ENCODE measurements at regions not wholly inside any gene's neighbourhood (a gene's known extent, or its start where the extent isn't known, plus 50 kb on each side); places are given as distances from the start of the nearest gene placed in this dataset.
"Not testable (repeated sequence)": the region's sequence is repeated elsewhere in the genome, so short reads cannot be mapped to it uniquely, and the experiment has no call there.

DNA sequence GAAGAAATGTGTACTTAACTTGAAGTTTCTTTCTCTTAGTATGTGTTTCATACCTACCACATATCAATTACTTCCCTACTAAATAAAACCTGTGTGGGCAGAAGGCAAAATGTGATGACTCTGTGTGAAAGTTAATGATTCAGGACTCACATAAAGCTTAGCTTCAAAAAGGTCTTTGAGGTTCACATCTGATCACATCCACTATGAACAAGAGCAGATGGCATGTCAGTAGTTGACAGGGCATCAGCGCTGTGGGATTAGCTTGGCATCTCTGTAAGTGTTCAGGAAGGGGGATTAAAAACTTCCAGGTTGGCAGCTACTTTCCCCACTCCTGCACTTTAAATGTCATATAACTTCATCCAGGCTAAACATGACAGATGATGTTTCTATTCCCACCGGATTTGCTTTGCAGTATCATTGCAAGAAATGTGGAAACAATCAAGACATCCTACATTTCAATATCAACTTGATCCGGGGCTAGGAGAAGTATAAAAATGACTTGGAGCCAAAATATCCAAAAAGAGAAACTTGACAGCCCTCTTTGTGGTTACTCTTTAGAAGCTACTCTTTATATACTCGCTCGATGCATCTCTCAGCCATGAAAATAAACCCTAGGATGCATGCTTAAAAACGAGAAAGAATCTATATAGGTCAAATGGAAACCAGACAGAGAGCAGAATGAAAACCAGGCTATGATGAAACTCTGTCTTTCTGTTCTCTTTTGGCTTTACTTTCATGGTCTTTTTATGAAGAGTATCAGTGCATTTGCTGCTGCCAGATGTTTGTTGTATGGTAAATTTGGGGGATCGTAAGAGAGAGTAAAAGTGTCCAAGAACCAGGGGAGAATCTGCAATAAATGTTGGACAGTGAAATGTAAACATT, 273.1 kb upstream of the ALCAM start:
- no peak for DNase-seq

DNA sequence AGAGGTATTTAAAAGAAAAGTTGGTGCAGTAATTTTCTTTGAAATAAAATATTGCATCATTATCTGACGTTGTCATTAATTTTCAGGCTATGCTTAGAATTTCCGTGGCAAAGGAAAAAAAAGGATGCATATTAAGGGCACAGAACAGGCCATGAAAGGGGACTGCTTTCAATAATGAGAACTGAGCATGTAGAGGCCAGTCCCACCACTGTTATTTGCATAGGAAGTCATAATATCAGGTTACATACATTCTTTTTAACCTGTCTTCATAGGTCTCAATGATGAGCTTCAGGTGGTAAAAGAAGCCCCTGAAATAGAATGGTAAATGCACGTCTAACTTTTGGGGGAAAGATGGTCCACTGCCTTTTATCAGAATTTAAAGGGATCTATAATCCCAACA, 272.1 kb upstream of the ALCAM start:
- DNase-seq, result no peak

DNA sequence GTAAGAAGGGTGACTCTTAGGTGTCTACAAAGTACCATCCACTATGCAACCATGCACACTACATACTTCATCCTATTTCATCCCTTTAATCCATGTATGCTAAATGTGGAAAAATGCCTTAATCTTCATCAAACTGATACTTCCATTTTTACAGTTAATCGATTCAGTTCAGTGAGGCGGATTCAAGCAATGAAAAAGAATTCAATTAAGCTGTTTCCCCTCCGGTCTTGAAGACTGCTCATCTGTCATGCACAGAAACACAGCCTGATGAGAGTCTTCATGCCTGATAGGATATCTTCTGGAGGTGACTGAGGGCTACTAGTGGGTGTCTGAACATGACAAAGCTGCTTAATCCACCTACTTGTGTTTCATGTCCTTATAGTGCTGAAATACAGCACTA, 270.6 kb upstream of the ALCAM start:
- DNase-seq, result no peak

DNA sequence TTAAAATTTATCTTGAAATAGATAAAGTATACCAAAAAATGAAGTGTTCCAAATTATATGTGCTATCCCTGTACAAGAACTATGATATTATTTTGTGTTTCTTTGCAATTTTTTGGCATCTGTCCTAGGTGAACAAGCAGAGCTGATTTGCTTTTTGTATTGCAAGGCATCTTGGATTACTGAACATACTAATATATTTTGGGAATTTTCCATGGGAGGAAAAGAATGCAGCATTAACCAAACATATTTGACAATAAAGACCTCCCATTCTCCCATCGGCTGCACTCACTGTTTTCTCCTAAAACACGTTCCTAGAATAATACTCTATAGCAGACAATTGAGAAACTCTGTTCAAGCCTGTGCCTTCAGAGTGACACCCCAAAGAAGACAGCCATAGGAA, 265.1 kb upstream of the ALCAM start:
- DNase-seq, result no peak

DNA sequence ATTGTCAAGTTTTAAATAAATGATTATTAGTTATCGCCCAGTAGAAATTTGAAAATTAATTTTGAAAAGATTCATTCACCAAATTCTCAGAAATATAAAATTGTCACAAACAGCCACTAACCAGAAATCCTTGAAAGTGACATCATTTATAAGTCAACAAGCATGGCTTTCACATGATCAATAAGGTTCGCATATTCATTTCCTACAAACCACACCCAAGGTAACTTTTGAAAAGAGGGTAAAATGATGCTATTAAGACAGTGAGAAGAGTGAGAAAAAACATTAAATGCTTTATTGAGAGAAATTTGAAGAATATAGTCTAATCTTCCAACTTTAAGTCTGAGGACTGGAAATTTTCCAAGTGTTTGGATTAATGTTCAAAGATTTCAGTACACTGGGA, 263.6 kb upstream of the ALCAM start:
- no peak for DNase-seq

DNA sequence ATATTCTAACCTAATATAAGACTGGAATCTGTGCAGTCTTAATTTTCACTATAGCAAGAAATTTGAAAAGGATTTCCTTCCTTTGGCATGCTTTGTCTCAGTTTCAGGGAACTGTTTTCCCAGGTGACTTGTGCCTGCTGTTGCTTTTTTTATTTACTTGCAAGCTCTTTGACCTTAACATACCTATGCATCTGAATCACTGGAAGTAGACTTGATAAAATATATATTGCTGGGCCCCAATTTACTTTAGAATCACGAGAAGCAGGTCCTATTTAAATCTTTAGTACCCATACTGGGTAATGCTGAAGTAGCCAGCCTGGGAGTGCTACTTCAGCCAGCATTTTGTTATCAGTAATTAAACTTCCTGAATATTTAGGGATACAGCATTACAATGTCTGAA, 257.9 kb upstream of the ALCAM start:
- no peak for DNase-seq

DNA sequence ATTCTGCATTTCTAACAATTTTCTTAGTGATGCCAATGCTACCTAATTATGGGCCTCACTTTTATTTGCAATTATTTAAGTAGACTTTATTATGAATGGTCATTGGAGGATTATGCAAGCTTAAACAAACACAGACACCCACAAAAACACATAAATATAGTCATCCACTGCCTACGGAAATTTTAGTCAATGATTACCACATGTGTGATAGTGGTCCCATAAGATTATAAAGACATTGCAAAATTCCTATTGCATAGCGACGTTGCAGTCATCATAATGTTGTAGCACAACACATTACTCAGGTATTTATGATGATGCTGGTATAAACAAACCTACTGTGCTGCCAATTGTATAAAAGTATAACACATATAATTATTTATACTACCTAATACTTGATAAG, 247.8 kb upstream of the ALCAM start:
- DNase-seq, result no peak

DNA sequence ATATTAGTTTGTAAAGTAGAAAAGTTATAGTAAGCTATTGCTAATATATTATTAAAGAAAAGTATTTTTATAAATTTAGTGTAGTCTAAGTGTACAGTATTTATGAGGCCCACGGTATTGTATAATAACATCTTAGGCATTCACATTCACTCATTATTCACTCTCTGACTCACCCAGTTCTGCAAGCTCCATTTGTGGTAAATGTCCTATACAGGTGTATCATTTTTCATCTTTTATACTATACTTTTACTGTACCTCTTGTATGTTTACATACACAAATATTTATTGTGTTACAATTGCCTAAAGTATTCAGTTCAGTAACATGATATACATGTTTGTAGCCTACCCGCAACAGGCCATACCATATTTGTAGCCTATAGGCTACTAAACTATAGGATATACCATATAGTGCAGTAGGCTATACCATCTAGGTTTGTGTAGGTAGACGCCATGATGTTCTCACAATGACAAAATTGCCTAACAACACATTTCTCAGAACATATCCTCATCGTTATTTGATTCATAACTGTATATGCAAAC, 246.8 kb upstream of the ALCAM start:
- DNase-seq, result no peak

DNA sequence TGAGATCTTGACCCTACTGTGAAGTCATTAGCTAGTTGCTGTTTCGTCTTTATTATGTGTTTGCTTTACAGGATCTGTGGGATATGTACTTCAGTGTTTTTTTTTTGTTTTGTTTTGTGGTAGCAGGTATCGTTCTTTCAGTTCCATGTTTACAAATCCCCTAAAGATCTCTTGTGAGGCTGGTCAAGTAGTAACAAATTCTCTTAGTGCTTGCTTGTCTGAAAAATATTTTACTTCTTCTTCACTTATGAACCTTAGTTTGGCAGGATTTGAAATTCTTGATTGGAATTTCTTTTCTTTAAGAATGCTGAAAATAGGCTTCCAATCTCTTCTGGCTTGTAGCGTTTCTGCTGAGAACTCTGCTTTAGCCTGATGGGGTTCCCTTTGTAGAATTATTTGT, 235.8 kb upstream of the ALCAM start:
- no peak for DNase-seq

DNA sequence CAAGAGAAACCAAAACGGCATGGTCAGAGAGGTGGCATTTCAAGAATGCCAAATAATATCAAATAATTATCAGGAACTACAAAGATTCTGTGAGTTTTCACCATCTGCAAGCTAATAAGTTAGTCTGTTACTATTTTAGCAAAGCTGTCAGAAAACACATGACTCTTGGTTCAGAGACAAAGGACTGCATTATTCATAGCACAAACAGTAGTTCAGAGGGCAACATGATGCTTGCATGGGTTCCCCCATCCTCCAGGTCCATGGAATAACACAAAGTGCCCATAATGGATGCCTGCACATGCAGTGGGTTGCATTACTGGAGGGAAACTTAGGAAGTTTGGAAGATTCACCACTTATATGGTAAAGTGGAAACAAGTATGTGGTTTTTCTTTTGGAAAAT, 228.8 kb upstream of the ALCAM start:
- DNase-seq, result no peak

DNA sequence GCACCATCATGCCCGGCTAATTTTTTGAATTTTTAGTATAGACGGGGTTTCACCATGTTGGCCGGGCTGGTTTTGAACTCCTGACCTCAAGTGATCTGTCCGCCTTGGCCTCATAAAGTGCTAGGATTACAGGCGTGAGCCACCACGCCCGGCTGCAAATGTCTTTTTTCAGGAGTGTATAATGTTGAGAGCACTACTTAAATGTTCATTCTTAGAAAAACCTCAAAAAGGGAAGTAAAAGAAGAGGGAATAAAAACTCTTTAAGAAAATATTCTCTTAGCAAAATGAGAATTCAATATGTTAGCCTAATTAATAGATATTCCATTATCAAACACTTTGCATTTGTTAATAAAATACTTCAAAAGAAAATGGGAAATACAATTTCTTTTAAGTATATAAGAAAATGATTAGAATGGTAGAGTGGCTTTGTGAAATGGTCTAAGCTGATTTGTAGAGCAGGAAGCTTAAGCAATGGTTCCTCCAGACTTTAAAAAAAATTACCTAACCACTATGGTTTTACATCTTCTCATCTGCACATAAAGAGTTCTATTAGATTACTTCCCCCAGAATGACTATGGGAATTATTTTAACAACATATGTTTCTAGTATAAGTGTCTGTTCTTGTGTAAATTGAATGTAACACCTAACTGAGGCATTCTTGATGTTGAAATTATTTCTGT, 226.7 kb upstream of the ALCAM start:
- no peak for DNase-seq

DNA sequence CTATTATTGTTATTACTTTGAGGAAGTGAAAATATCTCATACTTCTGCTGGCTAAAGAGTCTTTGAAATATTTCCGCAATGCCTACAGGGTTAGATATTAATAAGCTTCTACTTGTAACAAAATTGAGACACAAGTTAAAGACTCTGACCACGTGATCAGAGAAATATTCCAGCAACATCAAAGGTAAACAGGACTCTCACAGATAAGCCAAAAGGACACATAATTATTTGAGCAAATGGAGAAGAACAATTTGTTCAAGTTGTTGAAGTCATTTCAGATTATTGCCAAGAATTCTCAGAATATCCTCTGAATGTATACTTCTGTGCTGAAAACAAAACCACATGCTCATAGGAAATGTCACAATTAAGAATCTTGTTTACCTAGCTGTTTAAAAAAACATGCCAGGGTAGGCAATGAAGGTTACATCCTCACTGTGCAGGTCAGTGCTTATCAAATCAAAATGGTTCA, 225.8 kb upstream of the ALCAM start:
- no peak for DNase-seq

DNA sequence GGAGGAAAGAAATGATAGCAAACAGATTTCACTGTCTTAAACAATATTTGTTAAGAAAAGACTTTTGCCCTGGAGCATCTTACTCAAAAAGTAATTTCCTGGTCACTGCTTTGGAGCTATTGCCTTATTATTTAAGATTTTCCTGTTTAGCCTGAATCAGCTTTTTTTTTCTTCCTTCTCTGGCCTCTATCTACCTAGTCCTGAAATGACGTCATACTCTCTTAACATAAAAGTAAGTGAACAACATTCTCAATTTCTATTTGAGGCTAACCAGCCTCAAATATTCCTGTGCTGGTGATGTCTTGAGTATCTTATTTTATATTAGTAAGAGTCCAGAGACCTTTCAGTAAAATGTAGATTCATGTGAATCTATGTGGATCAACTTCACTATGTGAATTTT, 221.9 kb upstream of the ALCAM start:
- DNase-seq, result no peak

DNA sequence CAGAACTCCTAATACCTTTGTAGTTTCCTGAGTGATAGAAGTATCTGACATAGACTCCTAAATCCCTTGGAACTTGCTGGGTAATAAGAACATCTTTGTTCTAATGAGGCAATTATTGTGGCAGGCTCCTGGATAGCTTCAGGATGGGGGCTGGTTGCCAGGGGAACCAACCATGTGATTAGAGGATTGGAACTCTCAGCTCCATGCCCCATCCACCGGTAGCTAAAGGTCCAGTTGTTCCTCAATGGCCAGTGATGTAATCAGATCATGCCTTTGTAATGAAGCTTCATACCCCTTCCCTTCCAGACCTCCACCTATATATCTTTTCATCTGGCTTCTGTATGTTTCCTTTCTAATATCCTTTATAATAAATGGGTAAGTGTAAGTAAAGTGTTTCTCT, 221.2 kb upstream of the ALCAM start:
- no peak for DNase-seq

DNA sequence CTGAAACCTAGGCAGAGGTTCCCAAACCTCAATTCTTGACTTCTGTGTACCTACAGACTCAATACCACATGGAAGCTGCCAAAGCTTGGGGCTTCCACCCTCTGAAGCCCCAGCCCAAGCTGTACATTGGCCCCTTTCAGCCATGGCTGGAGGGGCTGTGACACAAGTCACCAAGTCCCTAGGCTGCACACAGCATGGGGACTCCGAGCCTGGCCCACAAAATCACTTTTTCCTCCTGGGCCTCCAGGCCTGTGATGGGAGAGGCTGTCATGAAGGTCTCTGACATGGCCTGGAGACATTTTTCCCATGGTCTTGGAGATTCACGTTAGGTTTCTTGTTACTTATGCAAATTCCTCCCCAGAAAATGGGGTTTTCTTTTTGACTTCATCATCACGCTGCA, 217.5 kb upstream of the ALCAM start:
- not testable (repeated sequence) for DNase-seq

DNA sequence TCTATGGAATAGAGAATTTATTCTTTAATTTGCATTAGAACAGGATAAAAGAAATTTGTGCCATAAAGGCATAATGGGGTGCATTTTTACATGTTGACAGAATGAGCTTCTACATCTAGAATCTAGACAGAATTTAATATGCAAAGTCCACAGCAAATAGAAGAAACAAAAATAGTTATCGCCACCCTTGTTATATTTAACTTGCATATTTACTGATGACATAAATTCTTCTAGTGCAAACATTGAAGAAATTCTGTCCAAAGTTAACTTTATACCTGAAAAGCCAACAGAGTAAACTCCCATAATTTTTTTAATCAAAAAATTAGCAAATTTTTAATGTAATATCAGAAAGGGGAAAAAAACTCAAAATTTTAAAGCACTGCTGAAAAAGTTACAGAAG, 213.7 kb upstream of the ALCAM start:
- DNase-seq, result no peak

DNA sequence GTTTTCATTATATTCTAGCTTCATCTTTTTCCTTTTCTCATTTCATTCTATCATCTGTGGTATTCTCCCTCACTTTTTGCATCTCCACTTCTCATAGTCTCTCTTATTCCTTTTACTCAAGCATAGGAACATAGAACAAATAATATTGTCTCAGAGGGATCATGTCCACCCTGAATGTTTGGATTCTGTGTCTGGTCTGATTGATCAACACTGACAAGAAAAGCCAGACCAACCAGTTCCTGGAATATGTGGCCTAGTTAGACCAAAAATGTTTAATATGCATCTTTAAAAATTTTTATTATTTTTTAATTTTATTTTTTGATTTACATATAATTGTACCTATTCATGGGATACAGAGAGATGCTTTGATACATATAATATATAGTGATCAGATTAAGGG, 212.0 kb upstream of the ALCAM start:
- DNase-seq, result no peak

DNA sequence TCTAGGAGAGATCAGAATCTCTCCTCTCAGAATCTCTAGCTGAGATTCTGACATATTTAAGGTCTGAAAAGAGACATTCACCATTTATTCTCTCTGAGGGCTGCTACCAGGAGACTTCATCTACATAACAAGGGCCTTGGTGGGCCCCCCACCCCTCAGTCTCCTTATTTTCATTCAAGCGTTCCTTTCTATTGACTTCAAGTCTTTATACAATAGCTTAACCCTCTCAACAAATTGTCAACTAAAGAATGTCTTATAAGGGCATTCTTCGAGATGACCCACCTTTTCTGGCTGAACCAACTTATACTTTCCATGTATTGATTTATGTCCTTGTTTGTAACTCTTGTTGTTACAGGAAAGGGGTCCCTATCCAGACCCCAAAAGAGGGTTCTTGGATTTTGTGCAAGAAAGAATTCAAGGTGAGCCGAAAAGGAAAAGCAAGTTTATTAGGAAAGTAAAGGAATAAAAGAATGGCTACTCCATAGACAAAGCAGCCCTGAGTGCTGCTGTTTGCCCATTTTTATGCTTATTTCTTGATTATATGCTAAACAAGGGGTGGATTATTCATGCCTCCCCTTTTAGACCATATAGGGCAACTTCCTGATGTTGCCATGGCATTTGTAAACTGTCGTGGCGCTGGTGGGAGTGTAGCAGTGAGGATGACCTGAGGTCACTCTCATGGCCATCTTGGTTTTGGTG, 209.5 kb upstream of the ALCAM start:
- DNase-seq, result no peak

DNA sequence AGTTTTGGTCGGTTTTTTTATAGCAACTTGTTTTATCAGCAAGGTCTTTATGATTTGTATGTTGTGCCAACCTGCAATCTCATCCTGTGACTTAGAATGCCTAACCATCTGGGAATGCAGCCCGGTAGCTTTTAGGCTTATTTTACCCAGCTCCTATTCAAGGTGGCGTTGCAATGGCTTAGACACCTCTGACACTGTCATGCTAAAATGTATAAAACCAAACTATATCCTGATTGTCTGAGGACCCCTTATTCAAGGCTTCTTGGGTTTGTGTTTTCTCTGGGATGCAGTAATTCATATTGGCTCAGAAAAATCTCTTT, 209.0 kb upstream of the ALCAM start:
- no peak for DNase-seq

DNA sequence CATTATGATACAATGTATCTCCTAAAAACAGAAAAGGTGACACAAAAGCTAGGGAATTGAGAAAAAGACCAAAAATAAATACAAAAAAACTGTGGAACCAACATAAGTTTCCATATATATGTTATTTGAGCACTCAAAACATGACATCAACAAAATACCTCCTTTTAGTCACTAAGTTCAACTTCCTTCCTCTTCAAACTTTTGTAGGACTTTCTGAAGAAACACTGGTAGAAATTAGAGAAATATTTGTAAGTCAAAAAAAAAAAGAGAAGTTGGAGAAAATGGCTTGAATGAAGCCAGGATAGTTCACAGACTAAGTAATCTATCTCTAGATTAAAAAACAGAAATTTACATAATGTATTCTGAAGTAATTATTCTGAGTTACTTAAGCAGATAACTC, 208.4 kb upstream of the ALCAM start:
- DNase-seq, result no peak

DNA sequence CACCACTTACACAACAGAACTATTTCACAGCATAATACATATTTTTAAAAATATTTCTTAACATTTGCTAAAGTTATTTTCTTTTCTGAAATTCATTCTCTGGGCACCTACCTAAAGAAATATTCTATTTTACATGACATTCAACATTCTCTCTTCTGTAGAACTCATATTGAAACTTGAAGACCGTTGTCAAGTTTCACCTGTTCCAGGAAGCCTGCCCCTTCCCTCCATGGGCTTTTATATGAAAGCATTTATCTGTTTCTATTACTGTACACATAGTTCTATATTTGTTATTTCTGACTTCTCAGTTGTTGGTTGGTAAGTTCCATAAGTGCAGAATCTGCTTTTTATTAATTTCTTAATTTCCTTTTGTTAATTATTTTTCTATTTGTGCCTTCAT, 204.3 kb upstream of the ALCAM start:
- DNase-seq, result no peak

DNA sequence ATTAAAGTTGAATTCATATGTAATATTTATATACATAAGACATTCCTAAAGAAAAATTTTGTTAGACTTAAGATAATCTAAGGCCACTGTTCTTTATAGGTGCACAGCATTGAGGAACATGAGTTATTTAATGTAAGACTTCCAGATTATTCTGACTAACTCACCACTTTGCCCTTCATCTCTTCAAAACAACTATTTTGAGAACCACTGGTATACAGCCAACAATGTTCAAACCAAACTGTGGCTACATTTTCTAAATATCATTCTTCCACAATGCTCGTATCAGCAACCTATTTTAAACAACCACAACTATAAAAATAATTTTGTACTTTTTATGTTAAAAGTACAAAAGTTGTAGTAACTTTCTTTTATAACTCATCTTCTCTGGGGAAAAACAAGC, 199.8 kb upstream of the ALCAM start:
- no peak for DNase-seq

DNA sequence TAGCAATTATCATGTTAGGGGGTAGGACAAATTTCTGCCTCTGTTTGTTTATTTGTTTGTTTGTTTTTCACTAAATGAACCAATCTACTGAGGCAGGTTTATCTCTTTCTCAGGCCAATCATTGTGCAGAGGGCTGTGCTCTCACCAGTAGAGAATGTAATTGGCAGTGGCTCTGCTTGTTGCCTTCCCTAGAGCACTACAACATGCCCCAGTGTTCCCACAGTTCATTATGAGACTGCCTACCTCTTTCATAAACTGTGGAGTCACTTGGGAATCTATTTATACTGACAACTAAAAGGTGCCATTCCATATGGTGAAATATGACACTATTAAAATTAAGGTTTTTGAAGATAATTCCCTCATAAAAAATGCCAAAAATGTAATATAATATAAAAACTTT, 196.3 kb upstream of the ALCAM start:
- no peak for DNase-seq
